Stomach (tissue), 8 donors: ENCODE measurements at regions not wholly inside any gene's neighbourhood (a gene's known extent, or its start where the extent isn't known, plus 50 kb on each side); places are given as distances from the start of the nearest gene placed in this dataset.

Experiments used
- DNase-seq, 2 donors: peaks; one replicate each; pipeline versions ENCODE4 v3.0.0 to v3.0.0-alpha.2; 2013 to 2019
- H3K27ac ChIP-seq, 5 donors: fragments of 200-600 bp in 4 of 5; sonication (generic) in 4 of 5; one replicate each; pipeline ENCODE4 v1.5.1; 2013 to 2019; ENCODE audit warnings: mild to moderate bottlenecking in 1 of 5, moderate library complexity in 1 of 5
- H3K27me3 ChIP-seq, 3 donors: fragments of 200-600 bp; sonication (generic); one replicate each; pipeline ENCODE4 v1.5.1; 2017 to 2019; ENCODE audit warnings: mixed run types in 1 of 3
- H3K36me3 ChIP-seq, 4 donors: fragments of 200-600 bp; sonication (generic); 1 replicate in 3 of 4; 2 replicates in 1 of 4; pipeline ENCODE4 v1.5.1; 2016 to 2019
- H3K4me1 ChIP-seq, 4 donors: fragments of 200-600 bp; sonication (generic); one replicate each; pipeline ENCODE4 v1.5.1; 2016 to 2019
- H3K4me3 ChIP-seq, 4 donors: fragments of 200-600 bp; sonication (generic) in 3 of 4; one replicate each; pipeline ENCODE4 v1.5.1; 2016 to 2019; ENCODE audit warnings: mild to moderate bottlenecking in 1 of 4
- H3K9me3 ChIP-seq, 4 donors: fragments of 200-600 bp; sonication (generic); one replicate each; pipeline ENCODE4 v1.5.1; 2016 to 2019
- CTCF ChIP-seq, 7 experiments: fragments of 450-650 bp in 4 of 7; fragments of 200-600 bp in 3 of 7; sonication (generic) in 3 of 7; IDR thresholded peaks; one replicate each; pipeline ENCODE4 v1.5.1; 2016 to 2019; ENCODE audit warnings: antibody characterized with exemption in 7 of 7, control low read depth in 2 of 7, mild to moderate bottlenecking in 1 of 7
- EP300 ChIP-seq: sonication (generic); formaldehyde crosslinking; IDR thresholded peaks from one replicate; pipeline ENCODE4 v1.6.1; 2017; ENCODE audit warnings: antibody characterized with exemption
- POLR2A ChIP-seq, 4 donors: fragments of 450-650 bp; IDR thresholded peaks; one replicate each; pipeline ENCODE4 v1.6.1; 2016; ENCODE audit warnings: antibody characterized with exemption in 4 of 4, control low read depth in 2 of 4, mild to moderate bottlenecking in 1 of 4, moderate library complexity in 1 of 4
- POLR2AphosphoS5 ChIP-seq, 3 donors: sonication (generic); formaldehyde crosslinking; IDR thresholded peaks; one replicate each; pipeline ENCODE4 v1.6.1; 2016; ENCODE audit warnings: antibody characterized with exemption in 3 of 3
- WGBS, 5 donors: extraction: QIAGEN DNeasy Blood & Tissue Kit in 3 of 5; methylation state at CpG; one replicate each; pipeline versions ENCODE4 v1.1.5 to v1.1.7; 2013 to 2018; 5-methylcytosine and 5-hydroxymethylcytosine counted together
- intact Hi-C: fragments of 100-400 bp; cut with DNase I; formaldehyde crosslinking; loops from one replicate; pipeline ENCODE4 v1.15.1; 2023; ENCODE audit warnings: low total_unique reads
- donor health status: healthy with polysubstance abuse.
- donor health status: Bipolar disorder and iron deficiency.
- donor health status: healthy.

- Histone ChIP-seq H3K4me3 (no peak overlapping the region), H3K36me3 (no peaks in the 10 kb centered on the region), H3K9me3 (no peaks in the 10 kb centered on the region), H3K27ac (no peak overlapping the region), H3K4me1 (no peaks in the 10 kb centered on the region), H3K27me3 (no peaks in the 10 kb centered on the region)
- TF ChIP-seq POLR2A (IDR thresholded peaks at IDR 0.05) (no peak), CTCF (IDR thresholded peaks at IDR 0.05) (no peak), POLR2AphosphoS5 (IDR thresholded peaks at IDR 0.05) (no peak), EP300 (no peak)
- intact Hi-C loops = no loop called here
- DNase-seq = no peak
Measured at GRCh38 chr3:104788807-104789206, 577.9 kb upstream of the ALCAM start.

GRCh38 chr3:104791331-104791730, 575.4 kb upstream of the ALCAM start:
- Histone ChIP-seq H3K27ac (no peak overlapping the region), H3K36me3 (no peaks in the 10 kb centered on the region), H3K4me3 (no peak overlapping the region), H3K27me3 (no peaks in the 10 kb centered on the region), H3K4me1 (no peaks in the 10 kb centered on the region), H3K9me3 (no peaks in the 10 kb centered on the region)
- 28 to 54% (median 51%) methylated on average over 1 of the region's 1 CpG for WGBS, 5 donors
- TF ChIP-seq EP300 (no peak), CTCF (IDR thresholded peaks at IDR 0.05) (no peak)
- intact Hi-C loops = no loop called here
- DNase-seq = no peak

- no peak for TF ChIP-seq POLR2A (IDR thresholded peaks at IDR 0.05)
- no peak for TF ChIP-seq POLR2AphosphoS5 (IDR thresholded peaks at IDR 0.05)
- no peak for DNase-seq
- WGBS, 5 donors = 73 to 83% (median 78%) methylated on average over 5 of the region's 5 CpGs
- Histone ChIP-seq H3K27ac (no peak overlapping the region), H3K4me1 (no peaks in the 10 kb centered on the region), H3K9me3 (no peaks in the 10 kb centered on the region), H3K27me3 (no peaks in the 10 kb centered on the region), H3K36me3 (no peaks in the 10 kb centered on the region), H3K4me3 (no peak overlapping the region)
- intact Hi-C loops = no loop called here
Measured at GRCh38 chr3:104796556-104796955, 570.2 kb upstream of the ALCAM start.

GRCh38 chr3:104805042-104805441, 561.7 kb upstream of the ALCAM start:
- intact Hi-C loops = no loop called here
- TF ChIP-seq EP300 = no peak
- no peak for TF ChIP-seq POLR2AphosphoS5 (IDR thresholded peaks at IDR 0.05)
- no peak for TF ChIP-seq POLR2A (IDR thresholded peaks at IDR 0.05)
- TF ChIP-seq CTCF (IDR thresholded peaks at IDR 0.05) = no peak
- no peaks in the 10 kb centered on the region for H3K9me3 ChIP-seq
- H3K4me1 ChIP-seq = no peaks in the 10 kb centered on the region
- no peak overlapping the region for H3K27ac ChIP-seq
- peak in 1 of 2 donors; percentile 20 for DNase-seq
- no peaks in the 10 kb centered on the region for H3K36me3 ChIP-seq
- no peak overlapping the region for H3K4me3 ChIP-seq
- H3K27me3 ChIP-seq = no peaks in the 10 kb centered on the region
- 71 to 80% (median 78%) methylated on average over 5 of the region's 5 CpGs for WGBS, 5 donors

- Histone ChIP-seq H3K36me3 (no peaks in the 10 kb centered on the region), H3K27me3 (no peaks in the 10 kb centered on the region), H3K27ac (no peak overlapping the region), H3K4me3 (no peak overlapping the region), H3K4me1 (no peaks in the 10 kb centered on the region), H3K9me3 (no peaks in the 10 kb centered on the region)
- intact Hi-C loops = no loop called here
- peak in 1 of 2 donors; percentile 6 for DNase-seq
- WGBS, 5 donors = 59 to 66% (median 65%) methylated on average over 5 of the region's 5 CpGs
- TF ChIP-seq EP300 (no peak), POLR2AphosphoS5 (IDR thresholded peaks at IDR 0.05) (no peak), POLR2A (IDR thresholded peaks at IDR 0.05) (no peak), CTCF (IDR thresholded peaks at IDR 0.05) (no peak)
Measured at GRCh38 chr3:104805508-104805907, 561.2 kb upstream of the ALCAM start.
